ENCODE measurements at regions not wholly inside any gene's neighbourhood (a gene's known extent, or its start where the extent isn't known, plus 50 kb on each side); places are given as distances from the start of the nearest gene placed in this dataset.

DNA sequence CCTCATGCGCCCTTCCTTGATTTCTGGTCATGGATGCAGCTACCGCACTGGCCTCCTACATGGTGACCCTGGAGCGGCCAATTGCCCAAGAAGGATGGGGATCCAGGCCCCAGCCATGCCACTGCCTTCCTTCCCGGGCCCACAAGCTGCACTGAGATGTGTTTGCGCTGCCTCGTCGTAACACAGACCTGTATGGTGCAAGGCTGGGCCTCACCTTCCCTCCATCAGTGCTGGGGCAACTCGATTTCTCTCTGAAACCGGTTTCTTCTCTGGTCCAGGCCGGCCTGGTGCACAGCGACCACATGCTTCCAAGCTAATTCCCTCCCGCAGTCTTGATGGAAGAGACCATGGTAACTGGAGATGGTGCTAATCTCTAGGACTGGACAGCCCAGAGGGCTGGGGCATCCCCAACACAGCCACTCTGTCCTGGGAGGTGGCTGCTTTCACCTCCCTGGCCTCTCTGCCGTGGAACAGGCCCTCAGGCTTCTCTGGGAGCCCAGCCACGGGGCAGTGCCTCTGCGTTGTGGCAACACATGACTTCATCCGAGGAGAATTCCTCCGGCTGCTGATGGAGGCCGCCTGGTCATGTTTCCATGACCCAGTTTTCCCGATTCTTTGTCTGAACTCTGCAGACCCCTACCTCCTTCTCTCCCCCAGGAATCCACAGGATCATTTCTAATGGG lies 184.2 kb downstream of the GLI2 start:
- TF ChIP-seq TARDBP (IDR thresholded peaks at IDR 0.05; ENCODE audit: borderline replicate concordance) (no peak), SMAD1 (IDR thresholded peaks at IDR 0.05; ENCODE audit: low read depth, partially characterized antibody) (no peak)
- TF ChIP-seq, protein P1, sequence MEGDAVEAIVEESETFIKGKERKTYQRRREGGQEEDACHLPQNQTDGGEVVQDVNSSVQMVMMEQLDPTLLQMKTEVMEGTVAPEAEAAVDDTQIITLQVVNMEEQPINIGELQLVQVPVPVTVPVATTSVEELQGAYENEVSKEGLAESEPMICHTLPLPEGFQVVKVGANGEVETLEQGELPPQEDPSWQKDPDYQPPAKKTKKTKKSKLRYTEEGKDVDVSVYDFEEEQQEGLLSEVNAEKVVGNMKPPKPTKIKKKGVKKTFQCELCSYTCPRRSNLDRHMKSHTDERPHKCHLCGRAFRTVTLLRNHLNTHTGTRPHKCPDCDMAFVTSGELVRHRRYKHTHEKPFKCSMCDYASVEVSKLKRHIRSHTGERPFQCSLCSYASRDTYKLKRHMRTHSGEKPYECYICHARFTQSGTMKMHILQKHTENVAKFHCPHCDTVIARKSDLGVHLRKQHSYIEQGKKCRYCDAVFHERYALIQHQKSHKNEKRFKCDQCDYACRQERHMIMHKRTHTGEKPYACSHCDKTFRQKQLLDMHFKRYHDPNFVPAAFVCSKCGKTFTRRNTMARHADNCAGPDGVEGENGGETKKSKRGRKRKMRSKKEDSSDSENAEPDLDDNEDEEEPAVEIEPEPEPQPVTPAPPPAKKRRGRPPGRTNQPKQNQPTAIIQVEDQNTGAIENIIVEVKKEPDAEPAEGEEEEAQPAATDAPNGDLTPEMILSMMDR (IDR thresholded peaks at IDR 0.05 in 2 of 3, conservative IDR thresholded peaks at IDR 0.05 in 1 of 3; ENCODE audit: control insufficient read depth in 2 of 3, extremely low read depth in 1 of 3, insufficient read depth in 1 of 3, low read depth in 3 of 3, low read length in 3 of 3): no peak
